ENCODE measurements at regions not wholly inside any gene's neighbourhood (a gene's known extent, or its start where the extent isn't known, plus 50 kb on each side); places are given as distances from the start of the nearest gene placed in this dataset.
A peak's percentile ranks its signal among the peaks of the same experiment; 100 is the strongest.
"Not testable (repeated sequence)": the region's sequence is repeated elsewhere in the genome, so short reads cannot be mapped to it uniquely, and the experiment has no call there.

- no peak for DNase-seq (ENCODE audit: low spot score)
Observed at GRCh38 chr12:24507827-24508226, 441.1 kb downstream of the BCAT1 start.

DNA sequence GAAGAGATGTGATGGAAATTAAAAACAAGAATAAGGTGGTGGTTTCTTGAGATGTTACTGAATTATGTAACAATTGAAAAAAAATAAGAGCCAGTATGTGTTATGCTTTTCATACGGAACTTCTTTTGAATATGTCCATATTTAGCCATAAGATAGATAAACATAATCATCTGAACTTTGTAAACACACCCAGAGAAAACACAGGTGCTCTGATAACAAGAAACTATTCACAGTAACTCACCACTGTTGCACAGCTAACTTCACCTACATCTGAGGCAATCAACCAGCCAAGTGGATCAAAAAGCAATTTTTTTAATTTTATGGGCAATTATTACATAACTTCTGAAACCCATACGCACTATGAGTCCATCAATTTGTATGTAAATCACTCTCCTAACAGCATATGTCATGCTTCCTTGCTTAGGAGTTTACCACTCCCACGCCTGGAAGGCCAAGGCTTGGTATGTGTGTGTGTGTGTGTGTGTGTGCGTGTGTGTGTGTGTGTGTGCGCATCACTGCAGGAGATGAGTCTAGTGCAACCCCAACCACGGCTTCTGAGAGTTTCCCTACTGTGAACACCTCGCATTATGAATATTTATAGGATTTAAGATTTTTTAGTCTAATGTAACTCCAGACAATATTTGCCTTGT lies 443.4 kb downstream of the BCAT1 start:
- no peak for DNase-seq (ENCODE audit: low spot score)

DNA sequence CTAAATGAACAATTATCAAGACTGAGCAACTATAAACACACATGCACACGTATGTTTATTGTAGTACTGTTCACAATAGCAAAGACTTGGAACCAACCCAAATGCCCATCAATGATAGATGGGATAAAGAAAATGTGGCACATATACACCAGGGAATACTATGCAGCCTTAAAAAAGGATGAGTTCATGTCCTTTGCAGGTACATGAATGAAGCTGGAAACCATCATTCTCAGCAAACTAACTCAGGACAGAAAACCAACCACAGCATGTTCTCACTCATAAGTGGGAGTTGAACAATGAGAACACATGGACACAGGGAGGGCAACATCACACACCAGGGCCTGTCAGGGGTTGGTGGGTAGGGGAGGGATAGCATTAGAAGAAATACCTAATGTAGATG lies 445.4 kb downstream of the BCAT1 start:
- not testable (repeated sequence) for DNase-seq (ENCODE audit: low spot score)

DNA sequence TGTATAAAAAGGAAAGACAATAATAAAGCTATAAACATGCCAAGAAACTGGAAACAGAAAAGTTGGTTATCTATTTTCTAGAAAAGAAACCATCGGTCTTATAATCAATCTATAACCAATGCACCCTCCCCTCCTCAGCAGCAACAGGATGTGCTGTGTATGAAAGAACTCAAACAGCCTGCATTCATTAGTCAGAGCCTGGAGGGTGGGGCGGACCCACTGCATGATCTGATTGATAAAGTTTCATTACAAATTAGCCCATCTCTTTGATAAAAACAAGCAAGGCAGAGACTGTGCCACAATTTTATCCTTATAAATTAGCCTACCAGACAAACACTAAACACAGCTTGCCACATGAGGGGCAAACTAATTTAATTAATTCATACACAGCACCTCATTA lies 448.1 kb downstream of the BCAT1 start:
- DNase-seq (ENCODE audit: low spot score): peak; percentile 39

DNA sequence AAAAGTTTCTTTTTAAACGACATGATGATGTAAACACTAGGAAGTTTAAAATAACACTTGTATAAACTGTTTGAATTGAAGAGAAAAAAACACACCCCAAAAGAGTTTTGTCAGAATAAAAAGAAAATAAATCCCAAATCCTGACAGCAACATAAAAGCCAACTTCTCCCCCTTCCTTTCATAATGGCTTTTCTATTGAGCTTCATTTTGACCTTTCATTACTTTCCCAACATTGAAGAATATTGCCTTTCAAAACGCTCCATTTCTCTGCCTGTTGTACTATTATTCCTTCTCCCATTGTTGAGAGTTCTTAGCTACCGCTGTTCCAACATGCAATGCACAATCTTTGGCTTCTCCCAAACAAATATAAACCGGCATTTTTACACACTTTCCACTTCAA lies 448.5 kb downstream of the BCAT1 start:
- no peak for DNase-seq (ENCODE audit: low spot score)

- DNase-seq (ENCODE audit: low spot score): peak; percentile 58
Observed at GRCh38 chr12:24499151-24500146, 449.5 kb downstream of the BCAT1 start.

- peak; percentile 19 for DNase-seq (ENCODE audit: low spot score)
Observed at GRCh38 chr12:24496755-24497154, 452.1 kb downstream of the BCAT1 start.

- no peak for DNase-seq (ENCODE audit: low spot score)
Observed at GRCh38 chr12:24494401-24494800, 454.5 kb downstream of the BCAT1 start.

- DNase-seq (ENCODE audit: low spot score): no peak
Observed at GRCh38 chr12:24491968-24492367, 456.9 kb downstream of the BCAT1 start.

DNA sequence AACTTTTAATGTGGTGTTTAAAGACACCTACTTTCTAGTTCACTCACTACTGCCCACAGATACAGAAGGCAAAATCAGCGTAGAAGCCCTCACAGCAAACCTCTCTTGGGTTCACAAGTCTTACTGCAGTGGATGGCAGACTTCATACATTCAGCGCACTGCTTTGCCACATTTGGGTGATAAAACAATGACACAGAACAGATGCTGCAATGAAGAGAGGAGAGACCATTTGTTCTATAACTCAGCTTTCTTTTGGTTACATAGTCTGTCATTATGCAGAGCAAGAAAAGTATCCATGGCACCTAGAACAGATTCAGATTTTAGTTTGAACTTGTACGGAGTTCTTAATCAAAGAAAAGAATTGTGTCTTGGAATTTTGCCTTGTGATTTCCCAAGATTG lies 459.0 kb downstream of the BCAT1 start:
- DNase-seq (ENCODE audit: low spot score): no peak

GRCh38 chr12:24488906-24489619 lies 459.8 kb downstream of the BCAT1 start:
- no peak for DNase-seq (ENCODE audit: low spot score)

- DNase-seq (ENCODE audit: low spot score): no peak
Observed at GRCh38 chr12:24488091-24488596, 460.8 kb downstream of the BCAT1 start.

DNA sequence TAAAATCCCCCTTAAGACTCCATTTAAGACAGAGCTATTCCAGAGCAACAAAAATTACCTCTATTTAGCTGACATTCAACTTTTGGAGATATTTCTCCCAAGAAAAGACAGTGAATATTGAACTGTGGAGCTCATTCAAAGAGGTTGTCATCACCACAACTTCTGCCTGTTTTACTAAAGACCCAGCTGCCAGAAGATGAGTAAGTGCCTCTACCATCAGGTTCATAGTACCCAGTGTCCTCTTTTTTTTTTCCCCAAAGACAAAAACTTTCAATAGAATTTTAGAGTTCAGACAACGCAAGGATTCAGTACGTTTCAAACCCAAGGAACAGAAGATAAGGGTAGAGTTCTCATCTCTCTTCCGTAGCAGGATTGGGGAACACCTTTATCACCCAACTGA lies 461.3 kb downstream of the BCAT1 start:
- no peak for DNase-seq (ENCODE audit: low spot score)

- DNase-seq (ENCODE audit: low spot score): no peak
Observed at GRCh38 chr12:24483732-24484131, 465.2 kb downstream of the BCAT1 start.

GRCh38 chr12:24482882-24483604 lies 465.9 kb downstream of the BCAT1 start:
- no peak for DNase-seq (ENCODE audit: low spot score)

DNA sequence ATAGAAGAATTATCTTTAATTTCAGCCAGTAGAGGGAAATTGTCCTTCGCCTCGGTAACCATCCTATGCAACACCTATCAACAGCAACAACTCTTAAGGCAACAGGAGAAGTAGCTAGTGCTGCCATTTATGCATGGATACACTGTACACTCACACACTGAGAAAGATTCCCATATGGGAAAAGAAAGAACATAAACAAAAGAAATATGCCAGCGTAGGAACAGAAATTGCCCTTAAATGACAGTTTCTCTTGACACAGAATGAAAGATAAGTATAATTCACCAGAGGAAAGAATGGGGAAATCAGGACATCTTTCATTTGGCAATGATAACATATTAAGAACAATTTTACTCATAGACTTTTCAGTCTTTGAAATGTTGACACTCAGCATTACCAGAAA lies 466.9 kb downstream of the BCAT1 start:
- no peak for DNase-seq (ENCODE audit: low spot score)

- no peak for DNase-seq (ENCODE audit: low spot score)
Observed at GRCh38 chr12:24480766-24481449, 468.0 kb downstream of the BCAT1 start.

GRCh38 chr12:24479131-24479530 lies 469.8 kb downstream of the BCAT1 start:
- DNase-seq (ENCODE audit: low spot score): no peak

GRCh38 chr12:24478254-24478653 lies 470.6 kb downstream of the BCAT1 start:
- DNase-seq (ENCODE audit: low spot score): no peak

- DNase-seq (ENCODE audit: low spot score): no peak
Observed at GRCh38 chr12:24476310-24476709, 472.6 kb downstream of the BCAT1 start.

GRCh38 chr12:24475337-24475736 lies 473.6 kb downstream of the BCAT1 start:
- no peak for DNase-seq (ENCODE audit: low spot score)
